ENCODE measurements at regions not wholly inside any gene's neighbourhood (a gene's known extent, or its start where the extent isn't known, plus 50 kb on each side); places are given as distances from the start of the nearest gene placed in this dataset.

- no peak for TF ChIP-seq CTCF (IDR thresholded peaks at IDR 0.05; ENCODE audit: extremely low read depth in 1 of 2, insufficient read depth in 1 of 2, low read depth in 1 of 2, low read length in 2 of 2)
- TF ChIP-seq POLR2A (IDR thresholded peaks at IDR 0.05; ENCODE audit: low read depth, low read length), result no peak
- no peak for TF ChIP-seq EZH2 (IDR thresholded peaks at IDR 0.05; ENCODE audit: borderline replicate concordance, low read depth, low read length, severe bottlenecking)
- TF ChIP-seq MAX (IDR thresholded peaks at IDR 0.05; ENCODE audit: insufficient read depth, insufficient read length), result no peak
- no peak for TF ChIP-seq POLR2AphosphoS5 (IDR thresholded peaks at IDR 0.05; ENCODE audit: insufficient read depth, low read depth, low read length)
- no peak for TF ChIP-seq JUN (IDR thresholded peaks at IDR 0.05; ENCODE audit: borderline replicate concordance, insufficient read depth, insufficient read length, low read depth)
- no peak for TF ChIP-seq MYC (IDR thresholded peaks at IDR 0.05; ENCODE audit: low read depth, low read length)
- TF ChIP-seq FOS (IDR thresholded peaks at IDR 0.05; ENCODE audit: borderline replicate concordance, insufficient read depth, low read length), result no peak
Measured at GRCh38 chrX:3526731-3527130, 180.3 kb upstream of the MXRA5 start.
